Stimulated activated CD4-positive, alpha-beta T cell treated with anti-CD3 and anti-CD28 coated beads, Interleukin-12 subunit alpha, Interleukin-12 subunit beta, amount 100 ng/mL, for 48 hours (primary cell): ENCODE measurements at regions not wholly inside any gene's neighbourhood (a gene's known extent, or its start where the extent isn't known, plus 50 kb on each side); places are given as distances from the start of the nearest gene placed in this dataset.

Experiments
- DNase-seq, 3 donors: peaks; one replicate each; pipeline ENCODE4 v3.0.0-alpha.2; 2020; ENCODE audit warnings: low read depth in 2 of 3, low spot score in 1 of 3

- DNase-seq: no peak
These were observed 153.6 kb upstream of the PPP2R2D start for GRCh38 chr10:131747251-131747650.

- no peak for DNase-seq
These were observed 153.0 kb upstream of the PPP2R2D start for GRCh38 chr10:131747791-131748190.

- DNase-seq: no peak
These were observed 152.6 kb upstream of the PPP2R2D start for GRCh38 chr10:131748191-131748590.

- no peak for DNase-seq
These were observed 151.7 kb upstream of the PPP2R2D start for GRCh38 chr10:131748831-131749766.

- DNase-seq: no peak
These were observed 151.1 kb upstream of the PPP2R2D start for GRCh38 chr10:131749767-131750142.

- no peak for DNase-seq
These were observed 150.5 kb upstream of the PPP2R2D start for GRCh38 chr10:131750171-131750895.

- DNase-seq: no peak
These were observed 149.6 kb upstream of the PPP2R2D start for GRCh38 chr10:131750973-131751826.

- no peak for DNase-seq
These were observed 148.7 kb upstream of the PPP2R2D start for GRCh38 chr10:131751827-131752775.

- DNase-seq: no peak
These were observed 147.5 kb upstream of the PPP2R2D start for GRCh38 chr10:131753336-131753735.

- DNase-seq: no peak
These were observed 145.6 kb upstream of the PPP2R2D start for GRCh38 chr10:131755200-131755599.

- DNase-seq: no peak
These were observed 143.3 kb upstream of the PPP2R2D start for GRCh38 chr10:131757285-131758058.

- no peak for DNase-seq
These were observed 142.5 kb upstream of the PPP2R2D start for GRCh38 chr10:131758062-131758938.

- no peak for DNase-seq
These were observed 141.9 kb upstream of the PPP2R2D start for GRCh38 chr10:131758939-131759301.

GRCh38 chr10:131759347-131759746, 141.5 kb upstream of the PPP2R2D start:
- DNase-seq: no peak

- DNase-seq: no peak
These were observed 140.2 kb upstream of the PPP2R2D start for GRCh38 chr10:131760416-131761166.

GRCh38 chr10:131762789-131763696, 137.8 kb upstream of the PPP2R2D start:
- no peak for DNase-seq

- DNase-seq: no peak
These were observed 135.9 kb upstream of the PPP2R2D start for GRCh38 chr10:131764929-131765328.
